HepG2 (cell line): ENCODE measurements at regions not wholly inside any gene's neighbourhood (a gene's known extent, or its start where the extent isn't known, plus 50 kb on each side); places are given as distances from the start of the nearest gene placed in this dataset.
A peak's percentile ranks its signal among the peaks of the same experiment; 100 is the strongest.

Source experiments
- HMGA1 ChIP-seq: sonication (generic); formaldehyde crosslinking; conservative IDR thresholded peaks from 2 replicates; pipeline ENCODE4 v1.4.0; 2020; ENCODE audit warnings: missing genetic modification reagents
- ISX ChIP-seq: sonication (generic); formaldehyde crosslinking; conservative IDR thresholded peaks from 2 replicates; pipeline ENCODE4 v1.5.0; 2020; ENCODE audit warnings: missing genetic modification reagents
- KLF6 ChIP-seq: IDR thresholded peaks from 2 replicates; pipeline ENCODE4 v1.8.0; 2016; ENCODE audit warnings: missing biosample characterization, missing genetic modification reagents
- MTA1 ChIP-seq: sonication (generic); formaldehyde crosslinking; IDR thresholded peaks from 2 replicates; pipeline ENCODE4 v1.4.0; 2020; ENCODE audit warnings: missing genetic modification reagents, mild to moderate bottlenecking, borderline replicate concordance
- PAF1 ChIP-seq: IDR thresholded peaks from 2 replicates; pipeline ENCODE4 v1.6.1; 2016; ENCODE audit warnings: missing genetic modification reagents, missing compliant biosample characterization
- RARG ChIP-seq: sonication (generic); formaldehyde crosslinking; IDR thresholded peaks from 2 replicates; pipeline ENCODE4 v1.4.0; 2020; ENCODE audit warnings: low read depth, mild to moderate bottlenecking, missing genetic modification reagents
- RXRA ChIP-seq: sonication (generic); formaldehyde crosslinking; IDR thresholded peaks from 2 replicates; pipeline ENCODE4 v1.5.1; 2020; ENCODE audit warnings: missing genetic modification reagents
- SNAPC2 ChIP-seq: sonication (generic); formaldehyde crosslinking; IDR thresholded peaks from 2 replicates; pipeline ENCODE4 v1.8.1; 2022; ENCODE audit warnings: mild to moderate bottlenecking, missing genetic modification reagents
- SYNCRIP ChIP-seq: fragments of 200-400 bp; formaldehyde crosslinking; IDR thresholded peaks from 2 replicates; pipeline ENCODE4 v1.6.1; 2018; ENCODE audit warnings: mild to moderate bottlenecking, low read depth, low read length; ENCODE audit not compliant: insufficient read depth
- ZMYM2 ChIP-seq: sonication (generic); formaldehyde crosslinking; IDR thresholded peaks from 2 replicates; pipeline ENCODE4 v1.8.0; 2022; ENCODE audit warnings: mild to moderate bottlenecking, missing genetic modification reagents
- ZNF160 ChIP-seq: sonication (generic); formaldehyde crosslinking; IDR thresholded peaks from 2 replicates; pipeline ENCODE4 v1.8.0; 2022; ENCODE audit warnings: mild to moderate bottlenecking, inconsistent platforms, missing genetic modification reagents
- ZNF235 ChIP-seq: sonication (generic); formaldehyde crosslinking; IDR thresholded peaks from 2 replicates; pipeline ENCODE4 v1.8.1; 2023; ENCODE audit warnings: mild to moderate bottlenecking, missing genetic modification reagents, borderline replicate concordance
- ZNF501 ChIP-seq: sonication (generic); formaldehyde crosslinking; IDR thresholded peaks from 2 replicates; pipeline ENCODE4 v1.5.1; 2020; ENCODE audit warnings: mild to moderate bottlenecking, moderate library complexity, missing genetic modification reagents
- ZNF598 ChIP-seq: sonication (generic); formaldehyde crosslinking; IDR thresholded peaks from 2 replicates; pipeline ENCODE4 v1.5.1; 2020; ENCODE audit warnings: mild to moderate bottlenecking, missing genetic modification reagents, borderline replicate concordance
- ZNF703 ChIP-seq: sonication (generic); formaldehyde crosslinking; IDR thresholded peaks from 2 replicates; pipeline ENCODE4 v1.5.1; 2020; ENCODE audit warnings: missing genetic modification reagents, mild to moderate bottlenecking, moderate library complexity, borderline replicate concordance
- ZNF792 ChIP-seq: IDR thresholded peaks from 2 replicates; pipeline ENCODE4 v1.6.1; 2016
- ZNF83 ChIP-seq: sonication (generic); formaldehyde crosslinking; IDR thresholded peaks from 2 replicates; pipeline ENCODE4 v1.4.0; 2020; ENCODE audit warnings: missing genetic modification reagents, mild to moderate bottlenecking, borderline replicate concordance
- TF ChIP-seq, protein P1 (sequence below): sonication (generic); formaldehyde crosslinking; IDR thresholded peaks from 2 replicates; pipeline ENCODE4 v1.9.0; 2022; ENCODE audit warnings: missing genetic modification reagents, mild to moderate bottlenecking, borderline replicate concordance
- TF ChIP-seq, protein P2 (sequence below): sonication (generic); formaldehyde crosslinking; IDR thresholded peaks from 2 replicates; pipeline ENCODE4 v1.4.0; 2020; ENCODE audit warnings: missing genetic modification reagents, borderline replicate concordance
- TF ChIP-seq, protein P3 (sequence below): sonication (generic); formaldehyde crosslinking; IDR thresholded peaks from one replicate; pipeline ENCODE4 v1.5.1; 2020; ENCODE audit warnings: mild to moderate bottlenecking, missing genetic modification reagents; ENCODE audit errors: not compliant biosample characterization

DNA sequence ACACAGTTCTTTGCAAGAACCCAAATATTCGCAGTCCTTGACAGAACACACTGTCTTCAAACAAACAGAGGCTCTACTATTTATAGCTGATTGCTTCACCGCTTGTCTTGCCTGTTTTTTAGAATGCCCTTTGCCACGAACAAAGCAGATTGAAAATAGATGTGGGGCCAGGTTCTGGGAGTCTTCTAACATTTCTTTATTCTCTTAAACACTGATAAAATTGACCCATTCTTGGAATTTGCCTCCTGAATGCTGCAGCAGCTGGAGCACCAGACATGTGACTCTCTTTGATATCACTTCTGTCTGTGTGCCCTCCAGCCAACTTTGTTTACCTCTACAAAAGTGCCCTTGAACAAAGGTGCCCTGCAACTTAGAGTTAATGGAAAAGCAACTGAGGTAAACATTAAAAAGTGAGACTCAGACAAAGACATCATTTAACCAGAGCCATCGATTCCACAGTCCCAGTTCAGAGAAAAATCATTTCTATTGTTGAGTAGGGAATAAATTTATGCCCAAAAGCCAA is 64.2 kb upstream of the SPP1 start (continued):
- TF ChIP-seq, protein P1, sequence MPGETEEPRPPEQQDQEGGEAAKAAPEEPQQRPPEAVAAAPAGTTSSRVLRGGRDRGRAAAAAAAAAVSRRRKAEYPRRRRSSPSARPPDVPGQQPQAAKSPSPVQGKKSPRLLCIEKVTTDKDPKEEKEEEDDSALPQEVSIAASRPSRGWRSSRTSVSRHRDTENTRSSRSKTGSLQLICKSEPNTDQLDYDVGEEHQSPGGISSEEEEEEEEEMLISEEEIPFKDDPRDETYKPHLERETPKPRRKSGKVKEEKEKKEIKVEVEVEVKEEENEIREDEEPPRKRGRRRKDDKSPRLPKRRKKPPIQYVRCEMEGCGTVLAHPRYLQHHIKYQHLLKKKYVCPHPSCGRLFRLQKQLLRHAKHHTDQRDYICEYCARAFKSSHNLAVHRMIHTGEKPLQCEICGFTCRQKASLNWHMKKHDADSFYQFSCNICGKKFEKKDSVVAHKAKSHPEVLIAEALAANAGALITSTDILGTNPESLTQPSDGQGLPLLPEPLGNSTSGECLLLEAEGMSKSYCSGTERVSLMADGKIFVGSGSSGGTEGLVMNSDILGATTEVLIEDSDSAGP = no peak
- TF ChIP-seq ZNF598 (CRISPR knock-in tag) (no peak), MTA1 (CRISPR knock-in tag) (no peak), ZNF83 (CRISPR knock-in tag) (no peak), SNAPC2 (CRISPR knock-in tag) (no peak), ZNF235 (CRISPR knock-in tag) (no peak), ISX (CRISPR knock-in tag) (no peak), ZMYM2 (CRISPR knock-in tag) (no peak), PAF1 (CRISPR knock-in tag) (no peak), KLF6 (CRISPR knock-in tag) (no peak), ZNF703 (CRISPR knock-in tag) (no peak), RXRA (CRISPR knock-in tag) (peak; percentile 60; the same call in 1 of the 2 replicates), ZNF160 (no peak), SYNCRIP (no peak), HMGA1 (CRISPR knock-in tag) (no peak), ZNF792 (CRISPR knock-in tag) (no peak), RARG (CRISPR knock-in tag) (no peak), ZNF501 (CRISPR knock-in tag) (no peak)
- TF ChIP-seq, protein P2, sequence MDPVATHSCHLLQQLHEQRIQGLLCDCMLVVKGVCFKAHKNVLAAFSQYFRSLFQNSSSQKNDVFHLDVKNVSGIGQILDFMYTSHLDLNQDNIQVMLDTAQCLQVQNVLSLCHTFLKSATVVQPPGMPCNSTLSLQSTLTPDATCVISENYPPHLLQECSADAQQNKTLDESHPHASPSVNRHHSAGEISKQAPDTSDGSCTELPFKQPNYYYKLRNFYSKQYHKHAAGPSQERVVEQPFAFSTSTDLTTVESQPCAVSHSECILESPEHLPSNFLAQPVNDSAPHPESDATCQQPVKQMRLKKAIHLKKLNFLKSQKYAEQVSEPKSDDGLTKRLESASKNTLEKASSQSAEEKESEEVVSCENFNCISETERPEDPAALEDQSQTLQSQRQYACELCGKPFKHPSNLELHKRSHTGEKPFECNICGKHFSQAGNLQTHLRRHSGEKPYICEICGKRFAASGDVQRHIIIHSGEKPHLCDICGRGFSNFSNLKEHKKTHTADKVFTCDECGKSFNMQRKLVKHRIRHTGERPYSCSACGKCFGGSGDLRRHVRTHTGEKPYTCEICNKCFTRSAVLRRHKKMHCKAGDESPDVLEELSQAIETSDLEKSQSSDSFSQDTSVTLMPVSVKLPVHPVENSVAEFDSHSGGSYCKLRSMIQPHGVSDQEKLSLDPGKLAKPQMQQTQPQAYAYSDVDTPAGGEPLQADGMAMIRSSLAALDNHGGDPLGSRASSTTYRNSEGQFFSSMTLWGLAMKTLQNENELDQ = no peak
- TF ChIP-seq, protein P3, sequence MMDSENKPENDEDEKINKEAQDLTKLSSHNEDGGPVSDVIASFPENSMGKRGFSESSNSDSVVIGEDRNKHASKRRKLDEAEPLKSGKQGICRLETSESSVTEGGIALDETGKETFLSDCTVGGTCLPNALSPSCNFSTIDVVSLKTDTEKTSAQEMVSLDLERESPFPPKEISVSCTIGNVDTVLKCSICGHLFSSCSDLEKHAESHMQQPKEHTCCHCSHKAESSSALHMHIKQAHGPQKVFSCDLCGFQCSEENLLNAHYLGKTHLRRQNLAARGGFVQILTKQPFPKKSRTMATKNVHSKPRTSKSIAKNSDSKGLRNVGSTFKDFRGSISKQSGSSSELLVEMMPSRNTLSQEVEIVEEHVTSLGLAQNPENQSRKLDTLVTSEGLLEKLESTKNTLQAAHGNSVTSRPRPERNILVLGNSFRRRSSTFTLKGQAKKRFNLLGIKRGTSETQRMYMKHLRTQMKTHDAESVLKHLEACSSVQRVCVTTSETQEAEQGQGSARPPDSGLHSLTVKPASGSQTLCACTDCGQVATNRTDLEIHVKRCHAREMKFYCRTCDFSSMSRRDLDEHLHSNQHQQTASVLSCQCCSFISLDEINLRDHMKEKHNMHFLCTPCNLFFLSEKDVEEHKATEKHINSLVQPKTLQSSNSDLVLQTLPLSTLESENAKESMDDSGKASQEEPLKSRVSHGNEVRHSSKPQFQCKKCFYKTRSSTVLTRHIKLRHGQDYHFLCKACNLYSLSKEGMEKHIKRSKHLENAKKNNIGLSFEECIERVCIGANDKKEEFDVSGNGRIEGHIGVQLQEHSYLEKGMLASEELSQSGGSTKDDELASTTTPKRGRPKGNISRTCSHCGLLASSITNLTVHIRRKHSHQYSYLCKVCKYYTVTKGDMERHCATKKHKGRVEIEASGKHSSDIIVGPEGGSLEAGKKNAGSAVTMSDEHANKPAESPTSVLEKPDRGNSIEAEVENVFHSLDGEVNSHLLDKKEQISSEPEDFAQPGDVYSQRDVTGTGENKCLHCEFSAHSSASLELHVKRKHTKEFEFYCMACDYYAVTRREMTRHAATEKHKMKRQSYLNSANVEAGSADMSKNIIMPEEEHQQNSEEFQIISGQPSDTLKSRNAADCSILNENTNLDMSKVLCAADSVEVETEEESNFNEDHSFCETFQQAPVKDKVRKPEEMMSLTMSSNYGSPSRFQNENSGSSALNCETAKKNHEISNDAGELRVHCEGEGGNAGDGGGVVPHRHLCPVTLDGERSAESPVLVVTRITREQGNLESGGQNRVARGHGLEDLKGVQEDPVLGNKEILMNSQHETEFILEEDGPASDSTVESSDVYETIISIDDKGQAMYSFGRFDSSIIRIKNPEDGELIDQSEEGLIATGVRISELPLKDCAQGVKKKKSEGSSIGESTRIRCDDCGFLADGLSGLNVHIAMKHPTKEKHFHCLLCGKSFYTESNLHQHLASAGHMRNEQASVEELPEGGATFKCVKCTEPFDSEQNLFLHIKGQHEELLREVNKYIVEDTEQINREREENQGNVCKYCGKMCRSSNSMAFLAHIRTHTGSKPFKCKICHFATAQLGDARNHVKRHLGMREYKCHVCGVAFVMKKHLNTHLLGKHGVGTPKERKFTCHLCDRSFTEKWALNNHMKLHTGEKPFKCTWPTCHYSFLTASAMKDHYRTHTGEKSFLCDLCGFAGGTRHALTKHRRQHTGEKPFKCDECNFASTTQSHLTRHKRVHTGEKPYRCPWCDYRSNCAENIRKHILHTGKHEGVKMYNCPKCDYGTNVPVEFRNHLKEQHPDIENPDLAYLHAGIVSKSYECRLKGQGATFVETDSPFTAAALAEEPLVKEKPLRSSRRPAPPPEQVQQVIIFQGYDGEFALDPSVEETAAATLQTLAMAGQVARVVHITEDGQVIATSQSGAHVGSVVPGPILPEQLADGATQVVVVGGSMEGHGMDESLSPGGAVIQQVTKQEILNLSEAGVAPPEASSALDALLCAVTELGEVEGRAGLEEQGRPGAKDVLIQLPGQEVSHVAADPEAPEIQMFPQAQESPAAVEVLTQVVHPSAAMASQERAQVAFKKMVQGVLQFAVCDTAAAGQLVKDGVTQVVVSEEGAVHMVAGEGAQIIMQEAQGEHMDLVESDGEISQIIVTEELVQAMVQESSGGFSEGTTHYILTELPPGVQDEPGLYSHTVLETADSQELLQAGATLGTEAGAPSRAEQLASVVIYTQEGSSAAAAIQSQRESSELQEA (CRISPR knock-in tag) = no peak
